ENCODE measurements at regions not wholly inside any gene's neighbourhood (a gene's known extent, or its start where the extent isn't known, plus 50 kb on each side); places are given as distances from the start of the nearest gene placed in this dataset.

GRCh38 chr21:25466470-25466869, 140.8 kb downstream of the MRPL39 start:
- Histone ChIP-seq H3K9me3 (replicated peaks in 1 of 11) (peaks cover 0 to 20% (median 4%) of the 10 kb centered on the region in 11 experiments; a peak in 9 of 22 replicates), H3K4me1 (no peaks in the 10 kb centered on the region), H4K20me1 (no peaks in the 10 kb centered on the region), H3K9ac (no peak overlapping the region), H3K4me2 (no peak overlapping the region), H3K27me3 (no peaks in the 10 kb centered on the region), H3K4me3 (no peak overlapping the region), H3K27ac (no peak overlapping the region), H3K36me3 (no peaks in the 10 kb centered on the region)
- TF ChIP-seq Cebpa-rat (IDR thresholded peaks at IDR 0.05) = no peak

DNA sequence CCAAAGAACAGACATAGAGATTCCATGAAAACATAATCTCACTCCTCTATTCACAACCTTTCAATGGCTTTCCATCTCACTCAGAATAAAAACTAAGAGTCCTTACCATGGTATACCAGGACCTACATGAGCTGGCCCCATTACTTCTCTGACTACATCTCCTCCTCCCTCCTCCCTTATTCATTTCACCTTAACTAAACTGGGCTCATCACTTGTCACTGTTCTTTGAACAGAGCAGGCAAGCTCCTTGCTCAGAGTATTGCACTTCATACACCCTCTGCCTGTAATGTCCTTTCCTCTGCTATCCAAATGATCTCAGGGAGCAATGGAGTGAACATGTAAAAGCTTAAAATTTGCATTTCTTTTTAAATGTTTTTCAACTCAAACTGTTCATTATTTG, 142.0 kb downstream of the MRPL39 start:
- H3K27me3 ChIP-seq = no peaks in the 10 kb centered on the region
- no peak overlapping the region for H3K27ac ChIP-seq
- no peaks in the 10 kb centered on the region for H4K20me1 ChIP-seq
- no peaks in the 10 kb centered on the region; a peak in 1 of 20 replicates for H3K4me1 ChIP-seq
- no peaks in the 10 kb centered on the region for H3K36me3 ChIP-seq
- H3K9me3 ChIP-seq (replicated peaks in 1 of 11) = peaks cover 0 to 20% (median 4%) of the 10 kb centered on the region in 11 experiments; a peak in 9 of 22 replicates
- H3K9ac ChIP-seq = no peak overlapping the region
- no peak for TF ChIP-seq Cebpa-rat (IDR thresholded peaks at IDR 0.05)
- H3K4me3 ChIP-seq = no peak overlapping the region
- H3K4me2 ChIP-seq = no peak overlapping the region

GRCh38 chr21:25464275-25464674, 143.0 kb downstream of the MRPL39 start:
- Histone ChIP-seq H3K4me3 (no peak overlapping the region), H3K9ac (no peak overlapping the region), H4K20me1 (no peaks in the 10 kb centered on the region), H3K27ac (no peak overlapping the region), H3K4me1 (peaks cover 0 to 9% (median 0%) of the 10 kb centered on the region in 10 experiments; a peak in 4 of 20 replicates), H3K9me3 (replicated peaks in 1 of 11) (peaks cover 0 to 16% (median 5%) of the 10 kb centered on the region in 11 experiments; a peak in 10 of 22 replicates), H3K27me3 (no peaks in the 10 kb centered on the region), H3K36me3 (no peaks in the 10 kb centered on the region), H3K4me2 (no peak overlapping the region)
- no peak for TF ChIP-seq Cebpa-rat (IDR thresholded peaks at IDR 0.05)

DNA sequence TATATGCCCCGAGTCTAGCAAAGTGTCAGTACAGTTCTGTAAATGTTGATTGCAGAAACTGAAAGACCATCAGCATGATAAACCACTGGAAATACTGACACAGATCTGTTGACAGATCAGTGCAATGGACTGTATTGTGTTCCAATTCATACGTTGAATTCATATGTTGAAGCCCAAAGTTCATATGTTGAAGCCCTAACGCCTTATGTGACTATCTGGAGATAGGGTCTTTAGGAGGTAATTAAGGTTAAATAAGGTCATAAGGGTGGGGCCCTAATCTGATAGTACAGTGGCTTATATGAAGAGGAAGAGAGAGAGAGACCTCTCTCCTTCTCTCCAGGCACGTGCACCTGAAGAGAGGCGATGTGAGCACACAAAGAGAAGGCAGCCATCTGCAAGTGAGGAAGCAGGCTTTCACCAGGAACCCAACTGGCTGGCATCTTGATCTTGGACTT, 144.7 kb downstream of the MRPL39 start:
- Histone ChIP-seq H3K4me2 (no peak overlapping the region), H3K27me3 (no peaks in the 10 kb centered on the region), H3K4me3 (no peak overlapping the region), H3K9ac (no peak overlapping the region), H4K20me1 (no peaks in the 10 kb centered on the region), H3K27ac (no peak overlapping the region), H3K9me3 (replicated peaks in 1 of 11) (peaks cover 0 to 14% (median 5%) of the 10 kb centered on the region in 11 experiments; a peak in 10 of 22 replicates), H3K4me1 (peaks cover 0 to 26% (median 10%) of the 10 kb centered on the region in 10 experiments; a peak in 15 of 20 replicates), H3K36me3 (no peaks in the 10 kb centered on the region)
- TF ChIP-seq Cebpa-rat (IDR thresholded peaks at IDR 0.05) = no peak

DNA sequence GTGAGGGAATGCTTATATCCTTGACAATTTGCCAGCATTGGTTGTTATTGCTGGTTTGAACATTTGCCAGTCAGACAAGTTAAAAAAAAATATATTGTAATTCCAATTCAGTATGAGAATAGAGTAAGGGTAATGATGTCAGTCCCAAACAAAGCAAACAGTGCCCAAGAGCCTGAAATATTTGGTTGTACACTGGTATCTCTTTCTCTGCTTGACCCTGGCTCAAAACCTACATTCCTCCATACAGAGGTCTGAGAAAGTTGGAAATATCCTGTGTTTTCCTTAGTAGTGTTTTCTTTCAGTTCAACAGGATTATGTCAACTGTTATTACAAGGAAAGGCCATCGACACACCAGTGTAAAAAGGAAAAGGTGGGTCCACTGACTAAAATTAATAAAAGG, 145.6 kb downstream of the MRPL39 start:
- no peak overlapping the region for H3K4me2 ChIP-seq
- H3K9ac ChIP-seq = no peak overlapping the region
- H3K4me3 ChIP-seq = no peak overlapping the region
- no peaks in the 10 kb centered on the region for H4K20me1 ChIP-seq
- no peaks in the 10 kb centered on the region for H3K36me3 ChIP-seq
- peaks cover 5 to 34% (median 17%) of the 10 kb centered on the region in 10 experiments for H3K4me1 ChIP-seq
- H3K27me3 ChIP-seq = no peaks in the 10 kb centered on the region
- no peak for TF ChIP-seq Cebpa-rat (IDR thresholded peaks at IDR 0.05)
- H3K9me3 ChIP-seq (replicated peaks in 1 of 11) = peaks cover 0 to 6% (median 2%) of the 10 kb centered on the region in 11 experiments; a peak in 10 of 22 replicates
- H3K27ac ChIP-seq = no peak overlapping the region

GRCh38 chr21:25459993-25460392, 147.3 kb downstream of the MRPL39 start:
- Histone ChIP-seq H3K9ac (no peak overlapping the region), H3K4me2 (peak overlapping the region in 2 of 11 experiments; percentile 10 to 39; a peak in 1 of 22 replicates), H3K36me3 (no peaks in the 10 kb centered on the region), H3K4me3 (no peak overlapping the region), H3K27me3 (no peaks in the 10 kb centered on the region), H3K27ac (peak overlapping the region in 1 of 11 experiments; percentile 24; a peak in 1 of 22 replicates), H3K4me1 (peaks cover 7 to 42% (median 21%) of the 10 kb centered on the region in 10 experiments), H3K9me3 (replicated peaks in 1 of 11) (peaks cover 0 to 5% (median 0%) of the 10 kb centered on the region in 11 experiments; a peak in 1 of 22 replicates), H4K20me1 (no peaks in the 10 kb centered on the region)
- TF ChIP-seq Cebpa-rat (IDR thresholded peaks at IDR 0.05) = no peak

GRCh38 chr21:25459365-25459764, 147.9 kb downstream of the MRPL39 start:
- Histone ChIP-seq H3K36me3 (no peaks in the 10 kb centered on the region), H3K4me3 (no peak overlapping the region), H3K4me1 (peaks cover 7 to 42% (median 21%) of the 10 kb centered on the region in 10 experiments), H3K4me2 (peak overlapping the region in 2 of 11 experiments; percentile 10 to 39; a peak in 2 of 22 replicates), H3K9ac (no peak overlapping the region), H3K27ac (peak overlapping the region in 1 of 11 experiments; percentile 24; a peak in 1 of 22 replicates), H3K27me3 (no peaks in the 10 kb centered on the region), H3K9me3 (replicated peaks in 1 of 11) (peaks cover 0 to 5% (median 0%) of the 10 kb centered on the region in 11 experiments; a peak in 1 of 22 replicates), H4K20me1 (no peaks in the 10 kb centered on the region)
- no peak for TF ChIP-seq Cebpa-rat (IDR thresholded peaks at IDR 0.05)

- Histone ChIP-seq H3K9me3 (replicated peaks in 1 of 11) (peaks cover 0 to 5% (median 0%) of the 10 kb centered on the region in 11 experiments; a peak in 2 of 22 replicates), H3K4me3 (no peak overlapping the region), H3K27ac (peak overlapping the region in 10 of 11 experiments; percentile 69 to 85 (median 74); a peak in 21 of 22 replicates)
Observed at GRCh38 chr21:25458484-25458883, 148.8 kb downstream of the MRPL39 start.

DNA sequence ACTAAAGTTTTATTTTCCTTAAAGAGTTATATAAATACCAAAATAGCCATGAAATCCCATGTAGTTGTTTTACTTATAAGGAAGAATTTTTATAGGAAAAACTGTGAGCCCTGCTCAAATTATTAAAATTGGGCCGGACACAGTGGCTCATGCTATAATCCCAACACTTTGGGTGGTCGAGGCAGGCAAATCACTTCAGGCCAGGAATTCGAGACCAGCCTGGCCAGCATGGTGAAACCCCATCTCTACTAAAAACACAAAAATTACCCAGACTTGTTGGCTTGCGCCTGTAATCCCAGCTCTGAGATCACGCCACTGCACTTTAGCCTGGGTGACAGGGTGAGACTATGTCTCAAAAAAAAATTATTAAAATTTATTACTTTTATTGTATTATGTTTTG, 149.3 kb downstream of the MRPL39 start:
- H3K4me3 ChIP-seq = no peak overlapping the region
- no peaks in the 10 kb centered on the region for H3K36me3 ChIP-seq
- H3K27me3 ChIP-seq = no peaks in the 10 kb centered on the region
- peaks cover 7 to 42% (median 21%) of the 10 kb centered on the region in 10 experiments for H3K4me1 ChIP-seq
- peak overlapping the region; percentile 46 to 85 (median 74); a peak in 21 of 22 replicates for H3K27ac ChIP-seq
- TF ChIP-seq Cebpa-rat (IDR thresholded peaks at IDR 0.05) = no peak
- H3K4me2 ChIP-seq = peak overlapping the region in 7 of 11 experiments; percentile 45 to 72 (median 52); a peak in 13 of 22 replicates
- no peaks in the 10 kb centered on the region for H4K20me1 ChIP-seq
- peak overlapping the region in 4 of 11 experiments; percentile 32 to 53 (median 46); a peak in 5 of 22 replicates for H3K9ac ChIP-seq
- peaks cover 0 to 5% (median 0%) of the 10 kb centered on the region in 11 experiments; a peak in 2 of 22 replicates for H3K9me3 ChIP-seq (replicated peaks in 1 of 11)

More at GRCh38 chr21:25458484-25458883, 148.8 kb downstream of the MRPL39 start:
- Histone ChIP-seq H3K4me1 (peaks cover 7 to 42% (median 21%) of the 10 kb centered on the region in 10 experiments), H3K4me2 (peak overlapping the region in 6 of 11 experiments; percentile 29 to 72 (median 51); a peak in 8 of 22 replicates), H3K36me3 (no peaks in the 10 kb centered on the region), H4K20me1 (no peaks in the 10 kb centered on the region), H3K27me3 (no peaks in the 10 kb centered on the region), H3K9ac (no peak overlapping the region)
- TF ChIP-seq Cebpa-rat (IDR thresholded peaks at IDR 0.05) = no peak

Data from BLaER1 treated with 17β-estradiol and CSF1 and Interleukin-3, amounts not matched to agents 10 nM and 100 nM (cell line).